LNCAP (cell line): ENCODE measurements at regions not wholly inside any gene's neighbourhood (a gene's known extent, or its start where the extent isn't known, plus 50 kb on each side); places are given as distances from the start of the nearest gene placed in this dataset.

ENCODE experiments used
- TF ChIP-seq, protein P1 (sequence below): fragments of 450-650 bp; IDR thresholded peaks from 2 replicates; pipeline ENCODE4 v1.5.1; 2017; ENCODE audit warnings: mild to moderate bottlenecking

DNA sequence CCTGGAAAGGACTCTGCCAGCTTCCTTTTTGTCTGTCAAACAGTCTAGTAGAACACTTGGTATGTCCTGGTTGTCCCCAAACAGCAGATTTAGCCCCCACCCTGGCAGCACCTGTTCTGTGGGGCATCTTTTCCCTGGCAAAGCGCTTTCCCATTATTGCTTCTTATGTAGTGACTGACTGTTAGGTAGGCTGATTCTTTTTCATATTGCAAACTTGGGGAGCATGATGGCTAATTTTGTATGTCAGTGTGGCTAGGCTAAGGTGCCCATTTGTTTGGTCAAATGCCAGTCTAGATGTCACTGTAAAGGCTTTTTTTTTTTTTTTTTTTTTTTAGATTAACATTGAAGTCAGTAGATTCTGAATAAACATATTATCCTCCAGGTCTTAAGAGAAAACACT is 140.2 kb downstream of the MYCN start:
- TF ChIP-seq, protein P1, sequence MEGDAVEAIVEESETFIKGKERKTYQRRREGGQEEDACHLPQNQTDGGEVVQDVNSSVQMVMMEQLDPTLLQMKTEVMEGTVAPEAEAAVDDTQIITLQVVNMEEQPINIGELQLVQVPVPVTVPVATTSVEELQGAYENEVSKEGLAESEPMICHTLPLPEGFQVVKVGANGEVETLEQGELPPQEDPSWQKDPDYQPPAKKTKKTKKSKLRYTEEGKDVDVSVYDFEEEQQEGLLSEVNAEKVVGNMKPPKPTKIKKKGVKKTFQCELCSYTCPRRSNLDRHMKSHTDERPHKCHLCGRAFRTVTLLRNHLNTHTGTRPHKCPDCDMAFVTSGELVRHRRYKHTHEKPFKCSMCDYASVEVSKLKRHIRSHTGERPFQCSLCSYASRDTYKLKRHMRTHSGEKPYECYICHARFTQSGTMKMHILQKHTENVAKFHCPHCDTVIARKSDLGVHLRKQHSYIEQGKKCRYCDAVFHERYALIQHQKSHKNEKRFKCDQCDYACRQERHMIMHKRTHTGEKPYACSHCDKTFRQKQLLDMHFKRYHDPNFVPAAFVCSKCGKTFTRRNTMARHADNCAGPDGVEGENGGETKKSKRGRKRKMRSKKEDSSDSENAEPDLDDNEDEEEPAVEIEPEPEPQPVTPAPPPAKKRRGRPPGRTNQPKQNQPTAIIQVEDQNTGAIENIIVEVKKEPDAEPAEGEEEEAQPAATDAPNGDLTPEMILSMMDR, result no peak

DNA sequence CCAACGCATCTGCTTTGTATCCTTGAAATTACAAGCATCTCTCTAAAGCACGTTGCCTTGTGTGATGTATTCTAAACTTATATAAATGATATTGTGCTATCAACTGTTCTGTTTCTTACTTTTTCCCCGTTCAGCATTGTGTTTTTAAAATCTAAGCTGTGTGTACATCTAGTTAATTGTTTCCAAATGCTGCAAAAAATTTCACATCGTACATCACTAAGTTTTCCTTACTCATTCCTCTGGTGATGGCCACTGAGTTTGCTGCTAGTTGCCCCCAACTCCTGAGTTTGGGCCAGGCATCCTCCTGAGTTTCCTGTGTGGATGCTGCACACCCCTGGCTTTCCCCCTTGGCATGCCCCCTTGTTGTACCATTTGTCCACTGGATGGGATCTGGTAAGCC is 139.7 kb downstream of the MYCN start:
- TF ChIP-seq, protein P1, result no peak

DNA sequence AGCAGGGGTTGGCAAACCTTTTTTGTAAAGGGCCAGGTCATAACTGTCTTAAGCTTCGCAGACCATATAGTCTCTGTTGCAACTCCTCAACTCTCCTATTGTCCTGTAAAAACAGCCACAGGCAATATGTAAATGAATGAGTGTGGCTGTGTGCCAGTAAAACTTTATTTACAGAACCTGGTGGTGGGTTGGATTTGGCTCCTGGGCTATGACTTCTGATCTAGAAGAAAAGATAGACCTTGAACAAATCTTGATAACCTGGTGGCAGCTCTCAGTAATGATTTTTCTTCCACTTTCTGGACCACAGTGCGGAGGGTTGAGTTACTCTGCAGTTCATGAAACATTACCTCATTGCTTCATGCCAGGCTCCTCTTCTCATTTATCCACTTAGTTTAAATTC is 139.3 kb downstream of the MYCN start:
- TF ChIP-seq, protein P1, result no peak

DNA sequence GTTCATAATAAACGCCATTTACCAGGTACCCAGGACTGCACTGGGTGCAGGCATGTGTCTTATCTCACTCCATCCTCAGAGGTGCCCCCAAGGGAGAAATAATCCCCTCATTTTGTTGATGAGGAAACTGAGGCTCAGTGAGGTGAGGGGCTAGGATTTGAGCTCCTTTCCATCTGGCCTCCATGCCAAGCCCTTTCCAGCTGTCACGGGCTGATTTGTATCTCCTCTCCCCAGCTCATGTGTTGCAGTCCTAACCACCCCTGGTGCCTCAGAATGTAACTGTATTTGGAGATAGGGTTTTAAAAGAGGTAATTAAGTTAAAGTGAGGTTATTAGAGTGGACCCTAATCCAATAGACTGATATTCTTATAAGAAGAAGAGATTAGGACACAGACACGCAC is 137.3 kb downstream of the MYCN start:
- TF ChIP-seq, protein P1, result no peak

DNA sequence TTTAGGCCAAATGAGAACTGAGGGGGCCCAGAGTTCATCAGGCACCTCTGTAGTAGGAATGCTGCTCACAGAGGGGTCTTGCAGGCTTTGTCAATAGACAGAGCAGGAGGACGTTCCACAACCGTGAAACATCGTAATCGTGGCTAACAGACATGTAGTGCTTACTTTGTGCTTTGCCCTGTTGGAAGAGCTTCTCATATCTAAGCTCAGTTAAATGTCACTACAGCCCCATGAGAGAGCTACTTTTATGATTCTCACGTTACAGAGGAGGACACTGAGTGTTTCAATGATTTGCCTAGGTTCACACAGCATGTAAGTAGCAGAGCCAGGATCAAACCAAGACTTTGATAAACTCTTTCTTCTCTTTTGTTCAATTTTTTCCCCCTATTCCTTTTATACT is 136.6 kb downstream of the MYCN start:
- TF ChIP-seq, protein P1, result no peak

DNA sequence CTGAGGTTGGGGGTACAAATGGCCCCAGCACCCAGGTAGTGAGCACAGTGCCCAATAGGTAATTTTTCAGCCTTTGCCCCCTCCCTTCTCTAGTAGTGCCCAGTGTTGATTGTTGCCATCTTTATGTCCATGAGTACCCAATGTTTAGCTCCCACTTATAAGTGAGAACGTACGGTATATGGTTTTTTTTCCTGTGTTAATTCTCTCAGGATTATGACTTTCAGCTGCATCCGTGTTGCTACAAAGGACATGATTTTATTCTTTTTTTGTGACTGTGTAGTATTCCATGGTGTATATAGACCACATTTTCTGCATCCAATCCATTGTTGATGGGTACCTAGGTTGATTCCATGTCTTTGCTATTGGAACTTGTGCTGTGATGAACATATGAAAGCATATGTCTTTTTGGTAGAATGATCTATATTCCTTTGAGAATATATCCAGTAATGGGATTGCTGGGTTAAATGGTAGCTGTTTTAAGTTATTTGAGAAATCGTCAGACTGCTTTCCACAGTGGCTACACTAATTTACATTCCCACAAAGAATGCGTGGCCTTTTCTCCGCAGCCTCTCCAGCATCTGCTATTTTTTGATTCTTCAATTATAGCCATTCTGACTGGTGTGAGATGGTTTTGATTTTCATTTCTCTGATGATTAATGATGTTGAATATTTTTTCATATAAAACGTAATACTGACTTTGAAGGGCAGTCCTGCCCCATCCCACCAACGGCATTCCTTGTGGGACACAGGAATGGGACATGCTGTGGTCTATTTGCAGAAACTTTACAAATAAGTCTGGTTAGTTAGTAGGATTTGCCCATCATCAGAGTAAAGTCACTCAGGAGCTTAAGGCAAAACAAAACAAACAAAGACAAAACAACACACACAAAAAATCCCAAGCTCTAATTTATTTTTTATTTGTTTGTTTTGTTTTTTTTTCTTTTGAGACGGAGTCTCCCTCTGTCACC is 135.0 kb downstream of the MYCN start:
- TF ChIP-seq, protein P1, result no peak

DNA sequence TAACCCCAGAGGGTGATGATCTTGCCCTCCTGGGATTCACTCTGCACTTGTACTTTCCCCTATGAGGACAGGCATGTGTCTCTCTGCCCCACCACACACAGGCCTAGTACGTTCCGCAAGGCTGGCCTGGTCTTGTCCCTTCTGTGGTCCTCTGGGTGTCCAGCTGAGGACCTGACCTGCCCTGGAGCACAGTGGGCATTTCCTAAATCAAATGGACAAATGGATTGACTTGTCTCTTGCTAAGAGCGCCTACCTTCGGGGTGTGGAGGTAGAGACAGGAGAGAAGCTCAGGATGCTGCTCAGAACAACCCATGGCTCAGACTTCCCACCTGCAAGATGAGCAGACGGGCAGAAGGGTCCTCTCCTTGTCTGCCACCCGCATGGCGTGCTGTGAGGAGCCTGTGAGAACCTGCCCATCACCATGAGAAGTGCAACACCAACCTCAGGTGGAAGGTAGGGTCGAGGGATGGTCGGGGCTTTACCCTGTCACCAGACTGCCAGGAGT is 133.6 kb downstream of the MYCN start:
- TF ChIP-seq, protein P1, result no peak
